Common myeloid progenitor, CD34-positive (primary cell): ENCODE measurements at regions not wholly inside any gene's neighbourhood (a gene's known extent, or its start where the extent isn't known, plus 50 kb on each side); places are given as distances from the start of the nearest gene placed in this dataset.
A peak's percentile ranks its signal among the peaks of the same experiment; 100 is the strongest.

ENCODE experiments used
- CTCF ChIA-PET: fragments of 350-600 bp; sonication (Branson Sonifier 250); formaldehyde crosslinking; loops from one replicate; lab custom pipeline; 2021; ENCODE audit warnings: antibody characterized with exemption; lab: Charles Lee
- POLR2A ChIA-PET: fragments of 350-600 bp; sonication (Branson Sonifier 250); formaldehyde crosslinking; loops from one replicate; lab custom pipeline; 2021; ENCODE audit warnings: antibody characterized with exemption; lab: Charles Lee
- DNase-seq, 3 donors: peaks; one replicate each; pipeline versions ENCODE4 v3.0.0 to v3.0.0-alpha.2; 2013
- H3K27ac ChIP-seq, 2 experiments: 1 replicate in 1 of 2; 2 replicates in 1 of 2; pipeline ENCODE4 v1.7.0; 2013; ENCODE audit warnings: inconsistent platforms in 2 of 2, low read length in 2 of 2, mild to moderate bottlenecking in 2 of 2, low read depth in 1 of 2, moderate library complexity in 1 of 2; ENCODE audit not compliant: severe bottlenecking in 2 of 2, insufficient read depth in 1 of 2, poor library complexity in 1 of 2
- H3K27me3 ChIP-seq, 5 experiments: replicated peaks in 2 of 5; 1 replicate in 3 of 5; 2 replicates in 2 of 5; pipeline versions ENCODE4 v1.6.1 to v1.7.0; 2013; ENCODE audit warnings: low read length in 4 of 5, mild to moderate bottlenecking in 2 of 5, moderate library complexity in 2 of 5, inconsistent platforms in 1 of 5; ENCODE audit not compliant: insufficient read depth in 5 of 5, control insufficient read depth in 4 of 5
- H3K36me3 ChIP-seq, 4 experiments: 1 replicate in 2 of 4; 2 replicates in 2 of 4; pipeline versions ENCODE4 v1.6.1 to v1.7.0; 2013; ENCODE audit warnings: low read length in 3 of 4, control low read depth in 1 of 4, mild to moderate bottlenecking in 1 of 4; ENCODE audit not compliant: control insufficient read depth in 4 of 4, insufficient read depth in 4 of 4
- H3K4me1 ChIP-seq, 4 experiments: 1 replicate in 3 of 4; 2 replicates in 1 of 4; pipeline versions ENCODE4 v1.6.1 to v1.7.1; 2013; ENCODE audit warnings: low read length in 3 of 4, mild to moderate bottlenecking in 3 of 4, control low read depth in 1 of 4, inconsistent platforms in 1 of 4, moderate library complexity in 1 of 4; ENCODE audit not compliant: control insufficient read depth in 4 of 4, insufficient read depth in 4 of 4; ENCODE audit errors: control extremely low read depth in 1 of 4
- H3K4me3 ChIP-seq, 7 experiments: 1 replicate in 4 of 7; 2 replicates in 3 of 7; pipeline versions ENCODE4 v1.5.1 to v1.7.0; 2013; ENCODE audit warnings: mild to moderate bottlenecking in 7 of 7, low read length in 6 of 7, moderate library complexity in 6 of 7, inconsistent platforms in 2 of 7, low read depth in 2 of 7, control low read depth in 1 of 7; ENCODE audit not compliant: insufficient read depth in 4 of 7, control insufficient read depth in 1 of 7; ENCODE audit errors: extremely low read depth in 1 of 7
- H3K9me3 ChIP-seq, 5 experiments: 1 replicate in 4 of 5; 2 replicates in 1 of 5; pipeline versions ENCODE4 v1.6.1 to v1.7.1; 2013; ENCODE audit warnings: low read length in 4 of 5, mild to moderate bottlenecking in 2 of 5, inconsistent platforms in 1 of 5, low read depth in 1 of 5, moderate library complexity in 1 of 5; ENCODE audit not compliant: control insufficient read depth in 4 of 5, insufficient read depth in 2 of 5; ENCODE audit errors: control extremely low read depth in 1 of 5
- WGBS: methylation state at CpG from one replicate; pipeline ENCODE4 v1.1.5; 2013; ENCODE audit not compliant: insufficient coverage; 5-methylcytosine and 5-hydroxymethylcytosine counted together

- Histone ChIP-seq H3K4me3 (no peak overlapping the region), H3K4me1 (no peaks in the 10 kb centered on the region), H3K27ac (no peak overlapping the region), H3K36me3 (no peaks in the 10 kb centered on the region), H3K9me3 (no peaks in the 10 kb centered on the region), H3K27me3 (no peaks in the 10 kb centered on the region)
- WGBS = 97% methylated on average over 3 of the region's 3 CpGs
- ChIA-PET POLR2A (no interaction called here), CTCF (interaction anchor here (1.0 to 1.5 kb wide), 6 partner anchors 8 to 51 kb away, joined by 3 read pairs; no protein-coding TSS in a partner anchor)
- DNase-seq = no peak
These were observed 78.4 kb upstream of the PPM1H start for GRCh38 chr12:63013302-63013701.

- ChIA-PET CTCF (no interaction called here), POLR2A (no interaction called here)
- H3K4me3 ChIP-seq = no peak overlapping the region
- no peaks in the 10 kb centered on the region for H3K4me1 ChIP-seq
- H3K27me3 ChIP-seq = no peaks in the 10 kb centered on the region
- H3K9me3 ChIP-seq = no peaks in the 10 kb centered on the region
- WGBS = 100% methylated on average over 2 of the region's 2 CpGs
- H3K27ac ChIP-seq = no peak overlapping the region
- DNase-seq = no peak
- no peaks in the 10 kb centered on the region for H3K36me3 ChIP-seq
These were observed 75.7 kb upstream of the PPM1H start for GRCh38 chr12:63010698-63011097.

- CTCF ChIA-PET = interaction anchor here (0.5 kb wide), 1 partner anchor 242 kb away, joined by 3 read pairs; no protein-coding TSS in a partner anchor
- no peaks in the 10 kb centered on the region for H3K27me3 ChIP-seq
- H3K9me3 ChIP-seq = no peaks in the 10 kb centered on the region
- no peaks in the 10 kb centered on the region for H3K36me3 ChIP-seq
- no peaks in the 10 kb centered on the region for H3K4me1 ChIP-seq
- no peak for DNase-seq
- WGBS = 100% methylated on average over 4 of the region's 4 CpGs
- H3K27ac ChIP-seq = no peak overlapping the region
- H3K4me3 ChIP-seq = no peak overlapping the region
- POLR2A ChIA-PET = no interaction called here
These were observed 73.4 kb upstream of the PPM1H start for GRCh38 chr12:63008372-63008771.

GRCh38 chr12:63007726-63008125, 72.8 kb upstream of the PPM1H start:
- ChIA-PET CTCF (interaction anchor here (0.5 kb wide), 1 partner anchor 241 kb away, joined by 3 read pairs; no protein-coding TSS in a partner anchor), POLR2A (no interaction called here)
- DNase-seq = no peak
- H3K36me3 ChIP-seq = no peaks in the 10 kb centered on the region
- H3K27me3 ChIP-seq = no peaks in the 10 kb centered on the region
- no peaks in the 10 kb centered on the region for H3K9me3 ChIP-seq
- no peak overlapping the region for H3K4me3 ChIP-seq
- H3K27ac ChIP-seq = no peak overlapping the region
- H3K4me1 ChIP-seq = no peaks in the 10 kb centered on the region
- WGBS = 100% methylated on average over 4 of the region's 6 CpGs

- no peak overlapping the region for H3K27ac ChIP-seq
- H3K9me3 ChIP-seq = no peaks in the 10 kb centered on the region
- H3K4me3 ChIP-seq = no peak overlapping the region
- no peaks in the 10 kb centered on the region for H3K27me3 ChIP-seq
- H3K36me3 ChIP-seq = no peaks in the 10 kb centered on the region
- 100% methylated on average over 3 of the region's 4 CpGs for WGBS
- DNase-seq = peak in 2 of 3 donors; percentile 19 to 20
- no peaks in the 10 kb centered on the region for H3K4me1 ChIP-seq
- POLR2A ChIA-PET = no interaction called here
- CTCF ChIA-PET = no interaction called here
These were observed 71.6 kb upstream of the PPM1H start for GRCh38 chr12:63006536-63006935.

GRCh38 chr12:63005382-63005781, 70.4 kb upstream of the PPM1H start:
- POLR2A ChIA-PET = no interaction called here
- Histone ChIP-seq H3K27me3 (no peaks in the 10 kb centered on the region), H3K27ac (no peak overlapping the region), H3K9me3 (no peaks in the 10 kb centered on the region), H3K4me3 (no peak overlapping the region), H3K4me1 (no peaks in the 10 kb centered on the region), H3K36me3 (no peaks in the 10 kb centered on the region)
- CTCF ChIA-PET = no interaction called here
- DNase-seq = no peak

- WGBS = 99% methylated on average over 22 of the region's 22 CpGs
- H3K36me3 ChIP-seq = no peaks in the 10 kb centered on the region
- no peak overlapping the region for H3K27ac ChIP-seq
- no peaks in the 10 kb centered on the region for H3K9me3 ChIP-seq
- ChIA-PET CTCF (interaction anchor here (1.4 kb wide), 1 partner anchor 9 kb away, joined by 3 read pairs; no protein-coding TSS in a partner anchor), POLR2A (no interaction called here)
- H3K4me1 ChIP-seq = no peaks in the 10 kb centered on the region
- no peaks in the 10 kb centered on the region for H3K27me3 ChIP-seq
- H3K4me3 ChIP-seq = no peak overlapping the region
- no peak for DNase-seq
These were observed 68.4 kb upstream of the PPM1H start for GRCh38 chr12:63003223-63003819.
